CD4-positive, alpha-beta T cell treated with Interferon gamma for 1 hour (primary cell): ENCODE measurements at regions not wholly inside any gene's neighbourhood (a gene's known extent, or its start where the extent isn't known, plus 50 kb on each side); places are given as distances from the start of the nearest gene placed in this dataset.
A peak's percentile ranks its signal among the peaks of the same experiment; 100 is the strongest.
"Not testable (repeated sequence)": the region's sequence is repeated elsewhere in the genome, so short reads cannot be mapped to it uniquely, and the experiment has no call there.

Experiments used
- DNase-seq: peaks from one replicate; pipeline ENCODE4 v3.0.0-alpha.2; 2020

DNA sequence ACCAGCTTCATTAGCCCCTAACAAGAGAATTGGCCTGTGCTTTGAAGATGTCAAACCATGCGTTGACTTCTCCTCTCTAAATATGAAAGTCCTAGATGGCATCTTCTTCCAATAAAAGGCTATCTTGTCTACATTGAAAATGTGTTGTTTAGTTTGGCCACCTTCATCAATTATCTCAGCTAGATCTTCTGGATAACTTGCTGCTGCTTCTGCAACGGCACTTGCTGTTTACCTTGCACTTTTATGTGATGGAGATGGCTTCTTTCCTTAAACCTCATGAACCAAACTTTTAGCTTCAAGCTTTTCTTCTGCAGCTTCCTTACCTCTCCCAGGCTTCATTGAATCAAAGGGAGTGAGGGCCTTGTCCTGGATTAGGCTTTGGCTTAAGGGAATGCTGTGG is 58.6 kb upstream of the CSNK1E start:
- not testable (repeated sequence) for DNase-seq

DNA sequence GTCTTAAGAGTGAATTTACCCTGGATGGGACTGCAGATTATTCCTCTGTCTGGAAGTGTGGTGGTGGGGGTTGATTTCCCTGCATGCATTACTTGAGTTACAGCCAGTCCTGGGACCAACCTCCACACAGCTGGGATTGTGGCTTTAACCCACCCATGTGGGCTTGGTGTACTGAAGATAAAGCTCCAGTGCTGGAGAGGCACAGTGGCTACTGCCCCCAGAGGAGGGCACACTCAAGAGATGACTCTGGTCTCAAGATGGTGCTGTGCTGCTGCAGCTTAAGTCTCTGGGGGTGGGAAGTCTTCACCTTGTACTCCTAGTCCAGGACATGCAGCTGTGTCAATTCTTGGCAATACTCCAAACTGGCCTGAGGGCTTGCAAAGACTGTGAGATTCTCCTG is 57.8 kb upstream of the CSNK1E start:
- DNase-seq: not testable (repeated sequence)

DNA sequence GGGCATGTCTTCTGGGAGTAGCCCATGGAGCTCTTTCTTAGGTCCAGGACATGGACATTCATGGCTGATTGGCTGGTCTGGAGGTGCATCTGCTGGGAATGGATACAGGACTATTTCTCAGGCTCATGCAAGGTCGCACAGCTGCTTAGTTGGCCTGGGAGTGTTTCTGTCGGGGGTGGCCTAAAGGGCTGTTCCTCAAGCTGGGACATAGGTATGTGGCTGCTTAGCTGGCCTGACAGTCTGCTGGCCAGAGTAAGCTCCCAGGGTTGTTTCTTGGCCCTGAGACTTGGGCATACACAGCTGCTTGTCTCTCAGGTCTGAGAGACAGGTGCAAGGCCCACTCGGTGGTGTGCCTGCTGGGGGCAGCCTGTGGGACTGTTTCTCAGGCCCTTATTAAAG is 57.2 kb upstream of the CSNK1E start:
- DNase-seq: not testable (repeated sequence)

DNA sequence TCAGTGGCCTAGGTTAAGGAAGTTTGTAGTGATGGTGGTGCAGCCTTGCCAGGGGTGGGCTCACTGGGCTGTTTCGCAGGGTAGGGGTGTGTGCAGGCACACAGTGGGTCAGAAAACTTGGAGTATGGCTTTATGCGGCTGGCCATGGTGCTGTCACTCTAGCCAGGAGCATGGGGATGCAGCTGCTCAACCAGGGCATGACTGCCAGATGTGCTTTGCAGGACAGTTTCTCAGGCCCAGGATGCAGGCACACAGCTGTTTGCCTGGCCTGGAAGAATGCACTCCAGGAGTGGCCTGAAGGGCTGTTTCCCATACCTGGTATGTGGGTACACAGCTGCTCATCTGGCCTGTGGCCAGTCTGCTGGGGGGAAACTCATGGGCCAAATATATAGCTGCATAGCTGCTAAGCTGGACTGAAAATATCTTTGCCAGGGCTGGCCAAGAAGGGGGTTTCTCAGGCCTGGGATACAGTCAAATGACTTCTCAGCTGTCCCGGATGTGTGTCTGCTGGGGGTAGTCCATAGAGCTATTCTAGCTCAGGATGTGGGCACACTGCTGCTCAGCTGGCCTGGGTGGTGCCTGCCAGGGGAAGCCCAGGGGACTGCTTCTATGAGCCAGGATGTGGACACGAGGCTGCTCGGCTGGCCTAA is 56.7 kb upstream of the CSNK1E start:
- peak; percentile 51 for DNase-seq

DNA sequence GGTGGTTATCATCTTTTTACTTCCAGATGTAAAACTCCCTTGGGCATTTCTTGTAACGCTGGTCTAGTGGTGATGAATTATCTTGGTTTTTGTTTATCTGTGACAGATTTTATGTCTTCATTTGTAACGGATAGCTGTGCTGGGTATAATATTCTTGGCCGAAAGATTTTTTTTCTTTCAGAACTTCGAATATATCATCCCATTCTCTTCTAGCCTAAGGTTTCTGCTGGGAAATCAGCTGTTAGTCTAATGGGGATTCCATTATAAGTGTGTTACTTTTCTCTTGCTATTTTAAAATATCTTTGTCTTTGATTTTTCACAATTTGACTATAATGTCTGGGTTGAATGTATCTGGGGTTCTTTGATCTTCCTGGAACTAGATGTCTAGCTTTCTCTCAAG is 55.4 kb upstream of the CSNK1E start:
- not testable (repeated sequence) for DNase-seq

DNA sequence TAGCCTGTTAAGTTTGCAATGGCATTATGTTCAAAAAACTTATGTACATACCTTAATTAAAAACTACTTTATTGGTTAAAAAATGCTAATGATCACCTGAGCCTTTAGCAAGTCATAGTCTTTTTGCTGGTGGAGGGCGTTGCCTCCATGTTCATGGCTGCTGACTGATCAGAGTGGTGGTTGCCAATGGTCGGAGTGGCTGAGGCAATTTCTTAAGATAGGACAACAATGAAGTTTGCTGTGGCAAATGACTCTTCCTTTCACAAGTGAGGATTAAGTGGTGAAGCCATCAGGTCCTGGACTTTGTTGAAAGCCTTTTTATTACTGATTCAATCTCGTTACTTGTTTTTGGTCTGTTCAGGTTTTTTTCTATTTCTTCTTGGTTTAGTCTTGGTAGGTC is 53.3 kb upstream of the CSNK1E start:
- DNase-seq: not testable (repeated sequence)

DNA sequence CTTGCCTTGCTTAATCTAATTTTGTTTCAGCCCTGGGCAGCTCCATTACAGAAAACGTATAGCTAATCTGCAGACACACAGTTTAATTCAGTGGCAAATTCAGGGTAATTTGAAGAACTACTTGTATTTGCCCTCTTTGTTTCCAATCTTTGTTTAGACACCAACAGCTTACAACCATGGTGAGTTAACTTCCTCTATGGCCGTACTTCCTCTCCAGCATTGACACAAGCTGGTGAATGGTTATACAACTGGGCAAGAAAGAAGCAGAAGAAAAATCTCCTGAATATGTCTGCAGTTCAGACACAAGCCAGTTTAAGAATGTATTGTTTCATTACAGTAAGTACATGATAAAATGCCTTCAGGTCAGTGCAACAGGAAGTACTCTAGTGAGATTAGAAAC is 51.9 kb upstream of the CSNK1E start:
- DNase-seq: not testable (repeated sequence)
